ENCODE measurements at regions not wholly inside any gene's neighbourhood (a gene's known extent, or its start where the extent isn't known, plus 50 kb on each side); places are given as distances from the start of the nearest gene placed in this dataset.

DNA sequence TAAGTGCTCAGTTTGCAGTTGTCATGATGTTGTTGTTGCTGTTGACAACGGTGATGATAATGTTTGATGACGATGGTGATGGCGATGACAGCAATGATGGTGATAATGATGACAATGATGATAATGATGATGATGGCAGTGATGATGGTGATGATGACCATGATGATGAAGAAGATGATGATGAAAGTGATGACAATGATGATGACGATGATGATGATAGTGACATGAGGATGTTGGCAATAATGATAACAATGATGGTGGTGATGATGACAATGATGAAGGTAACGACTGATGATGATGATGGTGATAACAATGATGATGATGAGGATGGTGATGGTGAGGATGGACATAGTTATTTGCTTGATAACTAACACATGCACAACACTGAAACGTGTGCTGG is 778.5 kb downstream of the VRK1 start:
- no peak for DNase-seq (ENCODE audit: low read depth in 2 of 2)

DNA sequence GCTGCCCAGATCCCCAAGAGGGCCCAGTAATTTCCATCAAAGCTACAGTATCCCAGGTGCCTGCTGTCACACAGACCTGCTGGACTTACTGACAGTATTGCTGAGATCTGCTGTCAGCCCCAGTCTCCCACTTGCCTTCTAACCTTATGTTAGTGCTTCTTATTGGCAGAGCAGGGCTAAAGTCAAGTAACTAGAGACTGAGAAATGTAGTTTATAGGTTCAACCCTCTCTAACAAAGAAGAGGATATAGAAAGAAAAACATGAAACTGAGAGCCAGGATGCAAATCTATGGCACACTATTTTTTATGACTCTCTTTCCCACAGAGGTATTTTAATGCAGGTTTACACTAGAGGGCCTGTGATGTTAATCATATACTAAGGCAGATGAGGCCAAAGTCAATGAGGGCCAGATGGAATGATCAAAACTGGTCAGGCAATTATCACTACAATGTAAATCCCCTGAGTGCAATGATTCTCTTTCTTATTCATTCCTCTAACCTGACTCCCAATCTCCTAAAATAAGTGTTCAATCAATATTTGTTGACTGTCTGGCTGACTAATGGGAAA is 781.9 kb downstream of the VRK1 start:
- no peak for DNase-seq (ENCODE audit: low read depth in 2 of 2)

DNA sequence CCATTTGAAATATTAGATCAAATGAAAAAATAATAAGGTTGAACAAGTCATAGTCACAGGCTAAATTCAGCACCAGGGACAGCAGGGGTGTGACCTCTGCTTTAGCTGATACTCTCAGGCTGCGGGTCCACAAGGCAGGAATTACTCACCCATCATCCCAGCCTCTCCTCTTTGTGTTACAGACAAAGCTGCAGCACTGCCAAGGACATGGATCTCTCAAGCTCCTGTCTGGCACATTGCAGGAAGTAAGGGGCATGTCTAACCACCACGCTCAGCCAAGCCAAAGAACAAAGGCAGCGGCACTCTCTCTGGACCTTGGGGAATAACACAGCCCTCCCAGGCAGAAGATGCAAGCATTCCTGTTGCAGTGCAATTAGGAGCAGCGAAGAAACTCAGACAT is 783.8 kb downstream of the VRK1 start:
- DNase-seq (ENCODE audit: low read depth in 2 of 2): no peak

DNA sequence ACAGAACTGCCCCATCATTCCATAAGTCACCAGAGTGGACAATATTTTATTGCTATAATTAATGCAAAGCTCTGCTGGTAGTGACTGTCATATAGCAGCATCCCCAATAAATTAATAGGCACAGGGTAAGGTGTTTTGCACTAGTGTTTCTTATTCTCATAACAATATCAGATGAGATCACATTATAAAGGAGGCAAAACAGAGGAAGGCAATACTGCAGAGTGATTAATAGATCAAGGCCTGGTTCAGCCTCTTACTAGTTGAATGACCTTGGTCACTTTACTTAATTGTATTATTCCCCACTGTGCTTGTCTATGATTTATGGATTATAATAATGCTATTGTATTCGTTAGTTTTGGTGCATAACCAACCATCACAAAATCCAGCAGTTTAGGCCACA is 784.8 kb downstream of the VRK1 start:
- no peak for DNase-seq (ENCODE audit: low read depth in 2 of 2)

DNA sequence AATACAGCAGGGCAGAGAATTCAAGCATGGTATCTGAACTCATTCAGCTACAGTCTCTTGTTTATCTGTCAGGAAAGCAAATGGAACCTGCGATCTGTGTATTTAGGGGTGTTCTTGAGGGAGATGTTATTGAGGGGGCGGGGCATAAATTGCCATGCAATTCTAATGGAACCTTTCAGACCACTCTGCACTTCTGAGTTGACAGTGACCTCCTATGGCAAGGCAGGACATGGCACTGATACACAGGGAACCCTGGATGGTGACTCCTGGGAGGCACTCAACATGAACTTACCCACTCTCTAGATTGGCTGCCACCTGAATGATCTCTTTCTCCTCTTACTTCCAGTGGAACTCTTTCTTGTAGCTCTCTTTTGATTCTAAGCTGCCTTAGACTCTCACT is 787.3 kb downstream of the VRK1 start:
- DNase-seq (ENCODE audit: low read depth in 2 of 2): no peak

DNA sequence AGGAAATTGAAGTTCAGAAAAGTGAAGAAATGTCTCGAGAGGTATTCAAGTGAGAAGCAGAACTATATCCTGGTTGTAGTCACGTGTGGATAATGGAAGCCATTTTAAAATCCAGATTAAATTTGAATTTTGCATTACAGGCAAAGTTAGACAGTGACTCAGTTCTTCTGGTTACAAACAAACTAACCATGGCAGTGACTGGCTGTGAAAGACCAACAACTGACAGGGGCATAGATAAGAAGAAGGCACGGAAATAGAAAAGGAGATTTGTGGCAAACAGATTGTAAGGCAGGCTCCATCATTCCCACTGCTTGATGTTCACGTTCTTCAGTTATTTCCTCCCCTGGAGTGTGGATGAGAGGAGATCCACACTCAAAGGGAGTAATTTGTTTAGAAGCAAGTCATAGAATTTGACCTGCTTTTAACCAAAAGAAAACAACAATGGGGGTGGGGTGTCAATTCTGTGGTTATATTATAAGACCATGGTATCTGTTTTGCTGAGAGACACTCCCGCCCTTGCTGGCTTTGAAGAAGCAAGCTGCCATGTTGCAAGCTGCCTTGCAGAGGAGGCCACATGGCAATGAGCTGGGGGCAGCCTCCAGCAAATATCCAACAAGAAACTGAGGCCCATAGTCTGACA is 795.3 kb downstream of the VRK1 start:
- DNase-seq (ENCODE audit: low read depth in 2 of 2): no peak

DNA sequence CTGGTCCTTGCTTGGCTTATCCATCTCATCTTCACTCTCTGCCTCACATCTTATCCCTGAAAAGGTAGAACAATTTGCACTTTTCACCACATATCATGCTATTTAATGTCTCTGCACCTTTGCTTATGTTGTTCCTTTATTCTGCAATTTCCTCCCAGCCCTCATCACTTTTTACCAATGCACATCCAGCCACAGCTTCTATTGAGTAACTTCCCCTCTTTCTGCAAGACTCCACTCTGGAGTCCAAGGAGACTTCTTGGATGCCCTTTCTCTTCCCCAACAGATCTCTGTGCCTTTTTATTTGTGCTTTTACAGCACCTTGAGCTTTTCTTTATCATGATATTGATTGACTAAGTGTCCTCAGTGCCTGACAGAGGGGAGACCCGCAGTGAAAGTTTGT is 797.1 kb downstream of the VRK1 start:
- no peak for DNase-seq (ENCODE audit: low read depth in 2 of 2)

DNA sequence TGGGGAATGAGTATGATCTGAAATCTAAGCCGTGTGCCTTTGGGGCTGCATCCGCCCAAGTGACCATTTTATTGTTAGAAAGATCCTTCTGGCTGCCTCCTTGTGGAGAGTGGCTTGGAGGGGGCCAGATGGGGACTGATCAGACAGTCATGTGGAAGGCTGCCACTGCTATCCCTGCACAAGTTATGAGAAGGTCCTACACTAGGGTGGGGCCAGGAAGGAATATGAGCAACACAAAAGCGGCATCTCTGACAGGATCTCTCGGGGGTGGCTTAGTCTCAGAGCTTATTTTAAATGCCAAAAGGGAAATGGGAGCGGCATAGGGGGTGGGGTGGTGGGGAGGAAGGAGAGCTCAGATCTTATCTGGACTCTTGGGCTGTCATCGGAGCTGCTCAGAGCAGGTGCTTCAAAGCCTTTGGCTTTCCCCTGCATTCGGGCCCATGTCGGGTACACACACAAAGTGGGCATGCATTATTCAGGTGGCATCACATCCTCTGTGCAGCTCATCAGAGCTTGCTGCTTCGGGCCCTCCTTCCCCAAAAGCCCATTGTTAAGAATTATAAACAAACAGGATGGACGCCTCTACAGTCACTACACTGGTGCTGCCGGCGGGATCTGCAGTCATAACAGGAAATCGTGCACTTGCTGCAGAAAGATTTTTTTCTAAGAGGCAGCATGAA is 805.4 kb downstream of the VRK1 start:
- DNase-seq (ENCODE audit: low read depth in 2 of 2): peak; percentile 23 to 34

DNA sequence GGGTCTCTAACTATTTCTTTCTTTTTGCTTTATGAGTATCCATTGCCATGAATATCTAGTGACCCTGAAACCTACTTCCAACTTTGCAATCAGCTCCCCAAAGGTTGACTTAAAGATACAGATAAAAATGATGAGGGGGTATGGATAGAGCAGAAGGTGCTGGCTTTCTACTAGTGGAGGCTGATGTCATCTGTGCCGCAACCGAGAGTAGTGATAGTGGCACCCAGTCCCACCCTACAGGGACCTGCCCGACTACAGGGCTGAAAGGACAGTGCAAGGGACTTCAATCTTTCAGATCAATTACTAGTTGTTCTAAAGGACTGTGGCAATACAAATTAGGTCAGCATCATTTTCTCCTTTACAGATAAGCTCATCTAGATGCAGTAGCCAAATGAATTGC is 806.0 kb downstream of the VRK1 start:
- DNase-seq (ENCODE audit: low read depth in 2 of 2): no peak

DNA sequence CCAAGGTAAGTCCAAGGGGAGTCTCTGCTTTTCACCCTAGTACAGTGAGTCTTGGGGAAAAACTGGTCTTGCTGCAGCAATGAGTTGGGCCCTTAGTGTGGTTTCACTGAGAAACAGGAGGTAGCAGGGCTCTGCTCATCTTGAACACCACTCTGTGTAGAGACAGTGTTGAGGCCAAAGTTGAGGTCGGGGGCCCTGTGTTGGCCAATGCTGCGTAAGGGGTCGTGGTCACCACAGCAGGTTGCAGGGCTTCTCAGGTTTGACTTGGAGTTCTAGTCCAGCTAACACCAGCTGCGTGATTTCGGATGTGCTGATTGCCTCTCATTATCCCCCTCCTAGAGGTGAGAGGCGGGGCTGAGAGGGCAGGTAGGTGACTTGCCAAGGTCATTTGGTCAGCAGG is 807.5 kb downstream of the VRK1 start:
- DNase-seq (ENCODE audit: low read depth in 2 of 2): no peak

DNA sequence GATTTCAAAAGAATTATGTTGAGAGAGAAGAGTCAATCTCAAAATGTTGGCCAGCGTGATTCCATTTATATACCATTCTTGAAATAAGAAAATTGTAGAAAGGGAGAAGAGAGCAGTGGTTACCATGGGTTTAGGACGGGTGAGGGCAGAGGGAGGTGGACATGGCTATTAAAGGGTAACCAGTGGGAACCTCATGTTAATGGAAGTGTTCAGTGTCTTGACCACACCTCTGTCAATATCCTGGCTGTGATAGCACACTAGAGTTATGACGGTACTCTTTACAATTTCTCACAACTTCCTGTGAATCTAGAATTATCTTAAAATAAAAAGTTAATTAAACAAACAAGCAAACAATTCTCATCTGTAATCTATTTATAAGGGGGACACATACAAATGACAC is 821.2 kb downstream of the VRK1 start:
- DNase-seq (ENCODE audit: low read depth in 2 of 2): no peak

DNA sequence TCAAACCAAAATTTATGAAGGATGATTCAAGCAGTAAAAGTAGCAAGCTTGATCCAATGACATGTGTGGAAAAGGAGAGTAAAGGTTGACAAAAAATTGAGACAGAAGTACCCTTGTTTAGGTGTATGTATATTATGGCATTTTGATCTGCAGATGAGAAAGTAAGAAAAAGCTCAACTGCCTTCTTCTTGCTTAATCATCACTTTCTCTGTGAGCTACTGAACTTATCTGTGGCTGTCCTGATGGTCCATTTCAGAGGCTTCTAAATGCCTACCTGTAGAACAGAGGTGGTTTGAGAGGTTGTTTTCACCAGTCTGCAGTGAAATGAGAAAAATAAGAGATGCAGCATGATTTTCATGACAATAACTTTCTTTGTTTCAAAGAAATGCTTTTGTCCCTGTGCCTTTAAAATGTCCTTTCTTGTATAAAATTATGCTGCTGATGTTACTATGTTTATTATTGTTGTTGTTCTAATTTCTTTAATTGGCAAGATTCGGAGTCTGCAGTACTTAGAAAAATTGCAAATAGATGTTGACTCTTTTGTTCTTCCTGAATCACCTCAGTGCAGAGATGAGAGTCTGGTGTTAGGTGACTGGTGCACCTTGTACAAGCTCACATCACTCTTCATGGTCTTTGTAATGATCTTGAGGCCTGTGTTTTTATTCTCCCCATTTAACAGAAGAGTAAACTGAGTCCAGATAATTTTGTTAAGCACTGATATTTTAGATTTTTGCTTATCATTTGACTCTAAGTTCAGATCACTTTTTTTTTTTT is 821.9 kb downstream of the VRK1 start:
- DNase-seq (ENCODE audit: low read depth in 2 of 2): no peak

DNA sequence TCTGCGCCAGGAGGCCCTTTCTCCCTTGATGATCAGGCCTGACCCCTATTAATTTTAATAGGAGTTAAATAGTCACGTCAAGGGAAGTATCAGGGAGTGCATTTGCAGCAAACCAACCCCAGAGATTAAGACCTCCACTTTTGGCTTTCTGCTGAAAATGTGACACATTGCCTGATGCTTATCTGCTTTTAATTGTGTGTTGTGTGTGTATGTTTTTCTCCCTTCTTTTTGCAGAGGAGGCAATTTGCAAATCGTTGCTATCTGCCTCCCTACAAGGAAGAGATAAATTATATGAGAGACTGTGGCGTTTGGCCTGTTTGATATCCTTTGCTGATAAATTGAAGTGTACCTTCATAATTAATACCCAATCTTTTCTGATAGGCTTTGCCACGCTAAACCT is 822.9 kb downstream of the VRK1 start:
- DNase-seq (ENCODE audit: low read depth in 2 of 2): no peak

DNA sequence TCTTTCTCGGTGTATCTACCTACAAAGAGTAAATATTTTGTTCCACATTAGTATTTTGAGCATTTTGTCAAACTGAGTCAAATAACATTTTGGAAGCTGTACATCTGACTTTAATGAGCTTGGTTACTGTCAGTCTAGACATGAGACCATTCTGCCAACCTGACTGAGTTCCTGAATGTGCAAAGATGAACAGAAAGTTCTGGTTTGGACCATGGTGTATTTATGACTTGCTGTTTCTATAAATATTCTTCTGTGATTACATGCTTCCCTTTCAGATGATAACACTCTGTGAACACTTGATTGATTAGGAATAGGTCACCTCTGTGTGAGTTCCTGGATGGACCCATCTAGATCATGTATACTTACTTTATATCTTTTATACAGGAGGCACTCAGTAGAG is 827.8 kb downstream of the VRK1 start:
- DNase-seq (ENCODE audit: low read depth in 2 of 2): no peak

DNA sequence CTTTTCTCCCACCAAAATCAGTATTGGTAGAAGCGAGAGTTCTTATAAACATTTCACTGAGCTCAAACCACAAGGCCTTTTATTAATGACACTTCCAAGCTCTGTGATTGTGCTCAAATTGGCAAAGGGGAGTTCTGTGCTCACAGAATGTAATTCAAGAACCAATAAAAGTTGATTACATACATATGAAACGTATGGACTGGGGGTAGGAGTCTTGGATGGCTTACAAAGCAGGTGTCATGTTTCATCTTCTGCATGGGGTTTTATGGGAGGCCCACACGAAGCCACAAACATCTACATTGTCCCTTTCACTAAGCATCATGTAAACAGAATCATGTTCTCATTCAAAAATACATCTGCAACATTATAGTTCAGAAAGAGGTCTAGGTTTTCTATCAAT is 828.3 kb downstream of the VRK1 start:
- DNase-seq (ENCODE audit: low read depth in 2 of 2): no peak

DNA sequence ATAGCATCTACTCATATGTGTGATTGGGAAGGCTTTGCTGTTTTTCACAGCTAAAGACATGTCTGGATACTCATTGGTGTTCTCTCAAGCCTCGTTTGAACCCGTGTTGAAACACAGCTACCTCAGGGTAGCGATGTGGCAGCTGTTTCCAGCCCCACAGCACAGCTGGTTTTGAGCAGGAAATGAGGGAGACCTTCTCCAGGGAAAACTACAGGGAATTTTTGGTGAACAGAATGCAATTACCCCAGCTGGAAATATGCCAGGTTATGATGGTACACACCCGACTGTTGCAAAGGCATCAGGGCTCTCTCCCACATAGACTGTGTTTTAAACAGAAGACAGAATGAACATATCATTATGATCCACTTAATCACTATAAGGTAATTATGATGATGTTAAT is 828.9 kb downstream of the VRK1 start:
- DNase-seq (ENCODE audit: low read depth in 2 of 2): no peak

DNA sequence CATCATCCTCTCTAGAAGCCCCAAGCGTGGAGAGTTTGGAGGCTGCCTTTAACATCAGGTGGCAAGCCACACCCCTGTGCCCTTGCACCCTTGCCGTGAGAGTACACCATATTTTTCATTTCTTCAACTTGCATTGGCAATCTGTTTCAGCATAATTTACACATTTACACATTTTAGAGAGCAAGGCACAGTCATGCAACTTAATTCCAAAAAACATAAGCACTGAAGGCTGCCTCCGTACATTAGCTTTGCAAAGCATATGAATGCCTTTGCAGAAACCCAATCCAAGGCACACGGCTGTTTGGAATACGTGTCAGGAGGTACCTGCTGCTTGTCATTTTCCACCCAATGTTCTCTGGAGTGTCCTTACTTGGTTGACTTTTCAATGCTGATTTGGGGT is 833.1 kb downstream of the VRK1 start:
- no peak for DNase-seq (ENCODE audit: low read depth in 2 of 2)

DNA sequence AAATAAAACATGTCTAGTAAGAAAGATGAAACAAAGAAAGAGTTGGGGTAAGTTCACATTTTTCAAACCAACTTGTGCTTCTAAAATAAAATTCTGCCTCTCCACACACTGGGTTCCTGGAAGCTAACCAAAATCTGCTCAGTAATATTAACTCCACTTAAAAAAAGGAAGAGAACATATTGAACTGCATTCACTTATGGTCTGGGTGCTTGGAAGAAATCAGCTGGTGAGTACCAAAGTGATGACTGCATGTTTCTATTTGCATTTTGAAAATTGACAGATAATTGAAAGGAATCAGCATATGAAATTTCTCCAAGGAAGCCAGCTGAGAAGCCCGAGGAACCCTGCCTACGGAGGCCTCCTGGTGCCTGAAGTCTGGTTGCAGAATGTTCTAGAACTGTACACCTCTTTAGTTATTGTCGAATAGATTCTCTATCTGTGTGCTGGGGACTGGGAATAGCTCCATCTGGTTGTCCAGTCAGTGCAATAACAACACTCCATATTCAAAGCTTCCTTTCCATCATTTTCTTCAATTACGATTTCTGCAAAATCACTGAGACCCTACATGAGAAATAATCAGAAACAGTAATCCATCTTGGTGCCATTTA is 836.1 kb downstream of the VRK1 start:
- no peak for DNase-seq (ENCODE audit: low read depth in 2 of 2)

DNA sequence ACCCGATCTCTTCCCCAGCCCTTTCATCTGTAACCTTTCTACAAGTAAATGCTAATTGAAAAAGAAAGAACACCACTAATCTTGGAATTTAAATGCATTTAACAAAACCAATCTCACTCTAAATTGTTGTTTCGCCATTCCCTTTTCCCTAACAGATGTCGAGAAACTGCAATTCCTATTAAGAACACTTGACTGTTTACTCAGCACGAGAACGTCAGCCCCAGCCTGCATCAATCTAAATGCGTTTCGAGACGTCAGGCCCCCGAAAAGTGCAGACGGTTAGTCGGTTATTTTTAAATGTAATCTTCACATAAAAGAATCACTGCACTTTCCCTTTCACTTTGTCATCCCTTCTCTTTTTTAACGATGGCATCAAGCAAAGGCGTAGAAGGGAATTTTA is 837.6 kb downstream of the VRK1 start:
- DNase-seq (ENCODE audit: low read depth in 2 of 2): no peak

DNA sequence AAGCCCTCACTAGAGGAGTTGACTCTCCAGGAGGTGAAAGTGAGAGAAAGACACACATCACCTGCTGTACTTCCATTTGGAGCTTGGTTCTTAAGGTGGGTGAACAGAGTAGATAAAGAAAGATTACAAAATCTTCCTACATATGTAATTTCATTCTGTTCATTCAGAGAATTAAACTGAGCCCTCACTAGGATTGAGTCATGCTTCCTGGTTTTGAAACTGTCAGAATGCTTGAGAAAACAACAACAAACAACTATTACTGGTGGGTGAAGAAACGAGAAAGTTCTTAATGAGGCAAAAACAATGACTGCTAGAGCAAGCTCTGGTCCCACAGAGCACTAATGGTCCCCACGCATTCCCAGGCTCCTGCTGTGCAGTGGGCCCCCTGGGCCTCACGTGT is 841.7 kb downstream of the VRK1 start:
- DNase-seq (ENCODE audit: low read depth in 2 of 2): no peak

DNA sequence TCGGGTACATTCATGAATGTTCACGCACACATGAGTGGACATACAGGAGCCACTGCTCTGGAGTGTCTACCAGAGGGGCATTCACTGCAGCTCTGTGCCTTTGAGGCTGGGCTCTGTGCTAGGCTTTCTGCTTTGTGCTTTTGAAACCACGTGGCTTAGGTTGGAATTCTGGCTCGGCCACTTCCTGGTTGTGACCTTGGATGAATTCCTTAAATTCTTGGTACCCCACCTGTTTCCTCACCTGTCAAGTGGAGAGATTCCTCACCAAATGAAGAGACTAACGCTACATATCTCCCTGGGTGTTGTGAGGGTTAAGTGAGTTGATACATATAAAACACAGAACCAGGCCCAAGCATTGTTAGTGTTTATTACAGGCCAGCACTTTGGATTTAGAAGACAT is 842.8 kb downstream of the VRK1 start:
- DNase-seq (ENCODE audit: low read depth in 2 of 2): no peak

DNA sequence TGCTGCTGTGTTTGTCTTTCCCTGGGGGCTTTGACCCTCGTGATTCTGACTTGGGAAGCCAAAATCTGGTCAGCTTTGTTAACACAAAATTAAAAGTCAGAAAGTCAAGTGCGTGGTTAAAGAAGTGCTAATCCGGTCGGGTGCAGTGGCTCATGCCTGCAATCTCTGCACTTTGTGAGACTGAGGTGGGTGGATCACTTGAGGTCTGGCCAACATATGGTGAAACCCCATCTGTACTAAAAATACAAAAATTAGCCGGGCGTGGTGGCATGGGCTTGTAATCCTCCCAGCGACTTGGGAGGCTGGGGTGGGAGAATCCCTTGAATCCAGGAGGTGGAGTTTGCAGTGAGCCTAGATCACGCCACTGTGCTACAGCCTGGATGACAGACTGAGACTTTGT is 844.6 kb downstream of the VRK1 start:
- DNase-seq (ENCODE audit: low read depth in 2 of 2): no peak

DNA sequence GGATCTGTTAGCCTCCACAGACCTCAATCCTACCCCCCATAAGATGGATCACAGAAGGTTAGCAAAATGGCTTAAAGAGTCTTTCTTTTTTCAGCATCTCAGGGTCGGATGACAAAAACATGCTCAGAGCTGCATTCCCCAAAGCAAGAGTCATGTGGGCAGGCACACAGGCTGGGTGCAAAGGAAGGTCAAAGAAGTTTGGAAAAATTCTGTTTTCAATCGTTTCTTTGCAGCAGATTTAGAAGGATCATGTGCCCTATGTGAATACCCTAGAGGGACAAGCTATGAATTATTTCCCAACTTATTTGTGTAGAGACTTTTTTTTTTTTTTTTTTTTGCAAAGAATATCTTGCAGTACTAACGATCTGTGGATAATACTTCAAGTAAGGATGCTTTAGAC is 845.4 kb downstream of the VRK1 start:
- DNase-seq (ENCODE audit: low read depth in 2 of 2): no peak
